ENCODE measurements at regions not wholly inside any gene's neighbourhood (a gene's known extent, or its start where the extent isn't known, plus 50 kb on each side); places are given as distances from the start of the nearest gene placed in this dataset.

- TF ChIP-seq RAD21 (IDR thresholded peaks at IDR 0.05; ENCODE audit: low read depth) (no peak), CBX3 (IDR thresholded peaks at IDR 0.05; ENCODE audit: low read depth) (no peak), ZNF274 (IDR thresholded peaks at IDR 0.05; ENCODE audit: low read depth, low read length) (no peak), JUND (IDR thresholded peaks at IDR 0.05) (no peak), CEBPB (IDR thresholded peaks at IDR 0.05; ENCODE audit: low read depth) (no peak), EGR1 (IDR thresholded peaks at IDR 0.05; ENCODE audit: low read depth) (no peak), TCF7L2 (IDR thresholded peaks at IDR 0.05; ENCODE audit: borderline replicate concordance, extremely low read depth, insufficient read depth, insufficient read length) (no peak), FOSL1 (IDR thresholded peaks at IDR 0.05; ENCODE audit: low read depth) (no peak), ZBTB33 (IDR thresholded peaks at IDR 0.05; ENCODE audit: extremely low read depth, insufficient replicate concordance, low read length) (no peak), POLR2A (IDR thresholded peaks at IDR 0.05; ENCODE audit: borderline replicate concordance, extremely low read depth, insufficient read depth, insufficient read length) (no peak), EZH2 (IDR thresholded peaks at IDR 0.05) (no peak), SP1 (IDR thresholded peaks at IDR 0.05; ENCODE audit: low read depth) (no peak)
- TF ChIP-seq, protein P1, sequence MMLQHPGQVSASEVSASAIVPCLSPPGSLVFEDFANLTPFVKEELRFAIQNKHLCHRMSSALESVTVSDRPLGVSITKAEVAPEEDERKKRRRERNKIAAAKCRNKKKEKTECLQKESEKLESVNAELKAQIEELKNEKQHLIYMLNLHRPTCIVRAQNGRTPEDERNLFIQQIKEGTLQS (IDR thresholded peaks at IDR 0.05): no peak
- TF ChIP-seq, protein P2, sequence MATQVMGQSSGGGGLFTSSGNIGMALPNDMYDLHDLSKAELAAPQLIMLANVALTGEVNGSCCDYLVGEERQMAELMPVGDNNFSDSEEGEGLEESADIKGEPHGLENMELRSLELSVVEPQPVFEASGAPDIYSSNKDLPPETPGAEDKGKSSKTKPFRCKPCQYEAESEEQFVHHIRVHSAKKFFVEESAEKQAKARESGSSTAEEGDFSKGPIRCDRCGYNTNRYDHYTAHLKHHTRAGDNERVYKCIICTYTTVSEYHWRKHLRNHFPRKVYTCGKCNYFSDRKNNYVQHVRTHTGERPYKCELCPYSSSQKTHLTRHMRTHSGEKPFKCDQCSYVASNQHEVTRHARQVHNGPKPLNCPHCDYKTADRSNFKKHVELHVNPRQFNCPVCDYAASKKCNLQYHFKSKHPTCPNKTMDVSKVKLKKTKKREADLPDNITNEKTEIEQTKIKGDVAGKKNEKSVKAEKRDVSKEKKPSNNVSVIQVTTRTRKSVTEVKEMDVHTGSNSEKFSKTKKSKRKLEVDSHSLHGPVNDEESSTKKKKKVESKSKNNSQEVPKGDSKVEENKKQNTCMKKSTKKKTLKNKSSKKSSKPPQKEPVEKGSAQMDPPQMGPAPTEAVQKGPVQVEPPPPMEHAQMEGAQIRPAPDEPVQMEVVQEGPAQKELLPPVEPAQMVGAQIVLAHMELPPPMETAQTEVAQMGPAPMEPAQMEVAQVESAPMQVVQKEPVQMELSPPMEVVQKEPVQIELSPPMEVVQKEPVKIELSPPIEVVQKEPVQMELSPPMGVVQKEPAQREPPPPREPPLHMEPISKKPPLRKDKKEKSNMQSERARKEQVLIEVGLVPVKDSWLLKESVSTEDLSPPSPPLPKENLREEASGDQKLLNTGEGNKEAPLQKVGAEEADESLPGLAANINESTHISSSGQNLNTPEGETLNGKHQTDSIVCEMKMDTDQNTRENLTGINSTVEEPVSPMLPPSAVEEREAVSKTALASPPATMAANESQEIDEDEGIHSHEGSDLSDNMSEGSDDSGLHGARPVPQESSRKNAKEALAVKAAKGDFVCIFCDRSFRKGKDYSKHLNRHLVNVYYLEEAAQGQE (IDR thresholded peaks at IDR 0.05; ENCODE audit: low read depth): no peak
- Histone ChIP-seq H3K36me3 (ENCODE audit: control insufficient read depth in 1 of 2, insufficient read depth in 2 of 2, low read length in 2 of 2) (no peaks in the 10 kb centered on the region; a peak in 1 of 4 replicates), H3K27me3 (ENCODE audit: insufficient read depth, low read length) (no peaks in the 10 kb centered on the region), H3K4me3 (replicated peaks in 1 of 2; ENCODE audit: low read depth in 1 of 2, low read length in 2 of 2) (no peak overlapping the region), H4K20me1 (ENCODE audit: insufficient read depth) (no peaks in the 10 kb centered on the region), H3K9me3 (ENCODE audit: control insufficient read depth in 1 of 2, insufficient read depth in 1 of 2, low read depth in 1 of 2, low read length in 2 of 2) (peaks cover 19 to 37% of the 10 kb centered on the region in 2 experiments; a peak in 2 of 4 replicates), H3K79me2 (ENCODE audit: insufficient read depth, low read length) (no peaks in the 10 kb centered on the region), H3K4me2 (ENCODE audit: low read length) (no peak overlapping the region), H3K4me1 (ENCODE audit: control insufficient read depth in 1 of 2, insufficient read depth in 2 of 2, low read length in 2 of 2) (no peaks in the 10 kb centered on the region), H3K27ac (ENCODE audit: low read depth, low read length) (no peak overlapping the region), H3K9me2 (ENCODE audit: insufficient read depth) (no peaks in the 10 kb centered on the region), H3K9ac (ENCODE audit: low read length) (no peak overlapping the region), H2AFZ (ENCODE audit: low read depth, low read length, poor library complexity, severe bottlenecking) (no peak overlapping the region)
- RAD21 ChIA-PET (ENCODE audit: low non-redundant PET in 1 of 2, low total read pairs in 2 of 2, uncharacterized antibody in 2 of 2, unreplicated experiment in 2 of 2): no interaction called here
- POLR2A ChIA-PET: no interaction called here
- ATAC-seq (no peak), DNase-seq (ENCODE audit: low read depth, low spot score) (no peak)
- intact Hi-C loops (cut with micrococcal nuclease): no loop called here
- CTCF ChIA-PET: no interaction called here
- no TSS peak for BruUV-seq (replicated peaks)
Observed at GRCh38 chr18:44259610-44260009, 421.1 kb upstream of the SETBP1 start.

All from HCT116 (cell line).